Peyer's patch (tissue), 4 donors: ENCODE measurements at regions not wholly inside any gene's neighbourhood (a gene's known extent, or its start where the extent isn't known, plus 50 kb on each side); places are given as distances from the start of the nearest gene placed in this dataset.

ENCODE experiments used
- CTCF ChIP-seq, 6 experiments: fragments of 450-650 bp in 4 of 6; fragments of 200-600 bp in 2 of 6; sonication (generic) in 1 of 6; IDR thresholded peaks; one replicate each; pipeline ENCODE4 v1.5.1; 2017 to 2019; ENCODE audit warnings: antibody characterized with exemption in 6 of 6, mild to moderate bottlenecking in 3 of 6, moderate library complexity in 1 of 6
- POLR2A ChIP-seq, 2 donors: fragments of 450-650 bp; IDR thresholded peaks; one replicate each; pipeline ENCODE4 v1.5.1; 2017; ENCODE audit warnings: antibody characterized with exemption in 2 of 2, mild to moderate bottlenecking in 2 of 2, moderate library complexity in 2 of 2

- TF ChIP-seq CTCF (IDR thresholded peaks at IDR 0.05) (no peak), POLR2A (IDR thresholded peaks at IDR 0.05) (no peak)
Measured at GRCh38 chr4:8736090-8736825, 135.4 kb downstream of the HMX1 start.
